C4-2B (cell line): ENCODE measurements at regions not wholly inside any gene's neighbourhood (a gene's known extent, or its start where the extent isn't known, plus 50 kb on each side); places are given as distances from the start of the nearest gene placed in this dataset.
"Not testable (repeated sequence)": the region's sequence is repeated elsewhere in the genome, so short reads cannot be mapped to it uniquely, and the experiment has no call there.

ENCODE experiments used
- H3K27ac ChIP-seq: fragments of 450-650 bp; 2 replicates; pipeline ENCODE4 v1.5.1; 2017
- CTCF ChIP-seq: fragments of 450-650 bp; conservative IDR thresholded peaks from 2 replicates; pipeline ENCODE4 v1.5.1; 2017; ENCODE audit warnings: mild to moderate bottlenecking
- ZFX ChIP-seq: fragments of 450-650 bp; IDR thresholded peaks from 2 replicates; pipeline ENCODE4 v1.6.1; 2017

GRCh38 chr5:67807439-67807888, 408.1 kb upstream of the PIK3R1 start:
- H3K27ac ChIP-seq: no peak overlapping the region
- TF ChIP-seq CTCF (no peak), ZFX (no peak)

GRCh38 chr5:67806654-67807438, 408.7 kb upstream of the PIK3R1 start:
- no peak overlapping the region for H3K27ac ChIP-seq

GRCh38 chr5:67805666-67806348, 409.7 kb upstream of the PIK3R1 start:
- no peak for TF ChIP-seq CTCF
- TF ChIP-seq ZFX: no peak
- H3K27ac ChIP-seq: no peak overlapping the region

More at GRCh38 chr5:67806654-67807438, 408.7 kb upstream of the PIK3R1 start:
- TF ChIP-seq CTCF (no peak), ZFX (no peak)

- no peak for TF ChIP-seq ZFX
Measured at GRCh38 chr5:67802766-67803165, 412.8 kb upstream of the PIK3R1 start.

GRCh38 chr5:67799732-67800234, 415.8 kb upstream of the PIK3R1 start:
- no peak for TF ChIP-seq ZFX
- no peak for TF ChIP-seq CTCF
- no peak overlapping the region for H3K27ac ChIP-seq

More at GRCh38 chr5:67802766-67803165, 412.8 kb upstream of the PIK3R1 start:
- H3K27ac ChIP-seq: no peak overlapping the region

- not testable (repeated sequence) for H3K27ac ChIP-seq
Measured at GRCh38 chr5:67798470-67798869, 417.1 kb upstream of the PIK3R1 start.

GRCh38 chr5:67795781-67796477, 419.6 kb upstream of the PIK3R1 start:
- no peak for TF ChIP-seq ZFX
- TF ChIP-seq CTCF: no peak
- no peak overlapping the region for H3K27ac ChIP-seq

- H3K27ac ChIP-seq: no peak overlapping the region
- TF ChIP-seq CTCF (no peak), ZFX (no peak)
Measured at GRCh38 chr5:67793966-67794365, 421.6 kb upstream of the PIK3R1 start.
